Right cardiac atrium (tissue), 5 donors: ENCODE measurements at regions not wholly inside any gene's neighbourhood (a gene's known extent, or its start where the extent isn't known, plus 50 kb on each side); places are given as distances from the start of the nearest gene placed in this dataset.
A peak's percentile ranks its signal among the peaks of the same experiment; 100 is the strongest.
"Not testable (repeated sequence)": the region's sequence is repeated elsewhere in the genome, so short reads cannot be mapped to it uniquely, and the experiment has no call there.

ENCODE experiments used
- ATAC-seq, 2 donors: fragments of 200-7000 bp; cut with Tn5 transposase; one replicate each; pipeline versions ENCODE4 v1.8.0 to v1.9.1; 2020; ENCODE audit warnings: moderate library complexity in 2 of 2, mild to moderate bottlenecking in 1 of 2
- DNase-seq, 3 donors: peaks; one replicate each; pipeline ENCODE4 v3.0.0-alpha.2; 2020
- H3K27ac ChIP-seq: one replicate; pipeline ENCODE4 v1.5.1; 2013; ENCODE audit warnings: mild to moderate bottlenecking, low read length, control low read depth, moderate library complexity
- H3K27me3 ChIP-seq: one replicate; pipeline ENCODE4 v1.6.1; 2013; ENCODE audit not compliant: control insufficient read depth, insufficient read depth
- H3K4me1 ChIP-seq: one replicate; pipeline ENCODE4 v1.6.1; 2013; ENCODE audit warnings: low read length; ENCODE audit not compliant: control insufficient read depth, insufficient read depth
- H3K4me3 ChIP-seq: one replicate; pipeline ENCODE4 v1.5.1; 2013; ENCODE audit warnings: low read length, control low read depth
- H3K9me3 ChIP-seq: one replicate; pipeline ENCODE4 v1.6.1; 2013; ENCODE audit warnings: low read length; ENCODE audit not compliant: control insufficient read depth
- WGBS: extraction: QIAGEN DNeasy Blood & Tissue Kit; methylation state at CpG from one replicate; pipeline ENCODE4 v1.1.7; 2013; 5-methylcytosine and 5-hydroxymethylcytosine counted together
- intact Hi-C, 4 donors: fragments of 100-400 bp; cut with DNase I; formaldehyde crosslinking; loops; one replicate each; pipeline versions ENCODE4 v1.11.0 to v1.14.0; 2022 to 2023
- donor health status: healthy with polysubstance abuse.
- donor health status: DM: no; HTN: yes; CAD: no.
- donor health status: DM: no; HTN: no; CAD: no.
- donor health status: DM: no; HTN: yes; CAD: no; lungs with severe emphysema.
- donor health status: DM: yes; HTN: yes; CAD: no.

DNA sequence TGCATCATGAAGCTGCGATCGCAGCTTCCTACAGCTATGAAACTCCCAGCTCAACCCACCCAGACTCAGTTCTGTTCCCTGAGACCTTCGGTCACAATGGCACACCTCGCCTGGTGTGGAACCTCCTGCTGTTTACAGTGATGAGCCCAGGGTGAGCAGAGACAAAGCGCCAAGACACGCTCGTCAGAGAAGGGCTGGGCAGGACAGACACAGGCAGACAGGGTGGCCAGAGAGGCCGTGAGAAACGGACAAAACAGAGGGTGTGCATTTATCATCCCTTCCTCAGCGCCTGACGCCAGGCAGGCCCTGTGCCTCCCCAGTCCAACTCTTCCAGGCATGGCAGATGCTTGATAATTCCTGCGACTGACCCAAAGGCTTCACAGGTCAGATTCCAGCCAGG, 324.5 kb downstream of the CACNA1B start:
- intact Hi-C loops, H3K4me3 ChIP-seq, DNase-seq, H3K4me1 ChIP-seq, H3K27me3 ChIP-seq, H3K9me3 ChIP-seq, H3K27ac ChIP-seq: not testable (repeated sequence)
- ATAC-seq = peak in 1 of 2 donors; percentile 8
- WGBS = 86% methylated on average over 9 of the region's 12 CpGs

DNA sequence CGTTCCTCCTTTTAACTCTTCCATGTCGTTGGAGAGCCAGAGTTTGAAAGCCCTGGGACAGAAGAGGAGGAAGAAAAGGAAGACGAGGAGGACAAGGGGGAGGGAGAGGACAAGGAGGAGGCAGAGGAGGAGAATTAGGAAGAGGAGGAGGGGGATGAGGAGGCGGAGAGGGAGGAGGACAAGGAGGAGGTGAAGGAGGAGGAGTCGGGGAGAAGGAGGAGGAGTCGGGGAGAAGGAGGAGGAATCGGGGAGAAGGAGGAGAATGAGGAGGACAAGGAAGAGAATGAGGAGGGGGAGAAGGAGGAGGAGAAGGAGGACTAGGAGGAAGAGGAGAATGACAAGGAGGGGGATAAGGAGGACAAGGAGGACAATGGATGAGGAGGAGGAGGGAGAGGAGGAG, 325.7 kb downstream of the CACNA1B start:
- 62% methylated on average over 5 of the region's 7 CpGs for WGBS
- intact Hi-C loops = not testable (repeated sequence)

DNA sequence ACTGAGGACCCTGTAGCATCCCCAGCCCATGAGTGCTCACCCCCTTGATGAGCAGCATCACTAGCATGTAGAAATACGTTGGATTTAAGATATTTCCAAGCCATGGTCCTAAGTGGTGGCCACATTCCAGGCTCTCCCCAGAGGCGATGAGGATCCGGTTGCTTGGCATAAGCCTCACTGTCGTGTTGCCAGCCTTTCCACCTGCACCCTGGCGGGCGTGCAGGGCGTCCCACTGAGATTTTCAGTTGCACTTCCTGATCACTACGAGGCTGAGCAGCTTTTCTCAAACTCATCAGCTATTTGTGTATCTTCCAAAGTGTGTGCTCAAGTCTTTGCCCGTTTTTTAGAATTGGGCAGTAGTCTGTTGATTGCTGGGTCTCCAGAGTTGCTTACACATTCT, 326.3 kb downstream of the CACNA1B start:
- H3K9me3 ChIP-seq, H3K4me1 ChIP-seq, H3K27me3 ChIP-seq, H3K4me3 ChIP-seq, DNase-seq, H3K27ac ChIP-seq, intact Hi-C loops: not testable (repeated sequence)
- WGBS = 56% methylated on average over 8 of the region's 9 CpGs
- peak in 1 of 2 donors; percentile 22 for ATAC-seq

More for the DNA sequence above, 325.7 kb downstream of the CACNA1B start:
- H3K27me3 ChIP-seq, H3K27ac ChIP-seq, H3K4me3 ChIP-seq, H3K4me1 ChIP-seq, H3K9me3 ChIP-seq: not testable (repeated sequence)
- DNase-seq = peak in 1 of 3 donors; percentile 38
- ATAC-seq = peak; percentile 12 to 70

DNA sequence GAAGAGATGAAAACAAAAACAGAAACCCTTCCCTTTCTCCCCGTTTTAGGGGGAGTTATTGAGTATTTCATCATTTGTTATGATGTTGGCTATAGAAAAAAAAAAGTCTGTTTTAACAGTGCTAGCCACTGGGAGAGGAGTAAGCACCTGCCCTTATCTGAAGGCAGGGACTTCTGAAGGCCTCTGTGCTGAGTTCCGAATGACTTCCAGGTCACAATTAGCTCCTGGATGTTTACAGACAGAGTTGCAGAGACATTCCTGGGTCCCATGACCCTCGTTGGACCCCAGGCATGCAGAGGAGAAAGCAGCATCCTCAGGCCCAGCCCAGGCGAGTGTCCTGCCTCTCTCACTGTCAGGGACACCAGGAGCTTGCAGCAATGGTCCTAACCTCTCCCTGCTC, 328.5 kb downstream of the CACNA1B start:
- H3K4me1 ChIP-seq, H3K27me3 ChIP-seq, intact Hi-C loops, H3K9me3 ChIP-seq, H3K4me3 ChIP-seq, DNase-seq, ATAC-seq, H3K27ac ChIP-seq: not testable (repeated sequence)
- 44% methylated on average over 4 of the region's 4 CpGs for WGBS

DNA sequence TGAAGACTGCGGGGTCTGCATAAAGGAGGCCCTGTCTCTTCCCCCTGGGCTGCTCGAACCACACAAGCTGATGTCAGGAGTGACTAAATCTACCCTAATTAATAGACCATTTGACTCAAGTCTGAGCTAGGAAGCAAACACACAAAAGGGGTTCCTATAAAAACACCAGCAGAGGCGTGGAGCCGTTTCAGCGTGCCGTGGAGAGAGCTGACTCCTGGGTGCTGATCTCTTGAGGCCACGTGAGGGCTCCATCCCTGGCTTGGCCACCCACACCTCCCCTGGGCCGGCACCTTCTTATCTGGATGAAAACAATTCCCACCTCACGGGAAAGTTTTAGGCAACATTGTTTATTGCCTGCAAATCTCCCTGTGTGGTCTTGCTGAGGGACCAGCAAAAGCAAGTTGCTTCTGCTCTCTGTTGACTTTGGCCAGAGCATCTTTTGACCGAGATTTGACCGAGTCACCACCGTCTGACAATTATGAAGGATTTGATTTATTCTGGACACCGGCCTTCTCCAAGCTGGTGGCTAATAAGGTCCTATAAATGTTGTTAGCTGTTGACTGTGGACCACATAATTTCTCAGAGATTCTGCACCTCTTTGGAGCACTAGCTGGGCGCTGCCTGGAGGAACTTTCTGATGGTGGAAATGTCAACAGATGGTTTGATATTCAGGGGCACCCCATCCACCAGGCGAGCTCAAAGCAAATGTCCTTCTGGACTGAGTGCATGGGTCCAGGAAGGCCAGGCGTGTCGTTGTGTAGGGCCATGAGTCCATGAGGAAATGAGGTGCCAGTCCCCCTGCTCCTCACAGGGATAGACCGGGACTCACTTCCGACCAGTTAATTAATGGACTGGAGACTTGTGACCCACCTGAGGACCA, 330.0 kb downstream of the CACNA1B start:
- H3K27me3 ChIP-seq, H3K9me3 ChIP-seq, H3K4me1 ChIP-seq, H3K4me3 ChIP-seq, intact Hi-C loops, H3K27ac ChIP-seq: not testable (repeated sequence)
- DNase-seq = peak in 2 of 3 donors; percentile 28 to 36
- WGBS = 73% methylated on average over 18 of the region's 19 CpGs
- ATAC-seq = peak; percentile 28 to 32

DNA sequence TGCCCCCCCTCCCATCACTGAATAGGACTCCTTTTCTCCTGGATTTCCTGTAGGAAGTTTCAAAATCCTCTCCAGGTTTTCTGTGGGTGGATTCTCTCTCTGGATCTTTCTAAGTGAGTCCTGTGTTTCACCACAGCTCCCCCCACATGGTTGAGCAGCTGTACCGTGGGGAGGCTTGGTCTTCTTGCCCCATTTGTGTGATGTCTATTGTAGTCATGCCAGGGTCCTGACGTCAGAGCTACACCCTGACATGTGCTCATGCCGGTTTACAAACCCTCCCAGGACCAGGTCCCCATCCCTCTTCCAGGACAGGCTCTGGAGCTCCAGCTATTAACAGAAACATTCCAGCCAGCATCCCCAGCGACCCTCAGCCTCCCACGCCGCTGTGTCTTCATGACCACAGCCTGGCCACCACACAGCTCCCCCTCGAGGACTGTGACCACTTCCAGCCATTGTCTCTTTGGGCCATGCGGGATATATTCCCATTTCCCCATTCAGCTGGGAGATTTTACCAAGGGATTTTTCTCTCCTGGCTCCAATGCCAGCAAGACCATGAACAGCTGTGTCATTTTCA, 331.6 kb downstream of the CACNA1B start:
- H3K4me3 ChIP-seq, H3K9me3 ChIP-seq, intact Hi-C loops, H3K27ac ChIP-seq, H3K27me3 ChIP-seq, H3K4me1 ChIP-seq: not testable (repeated sequence)
- 59% methylated on average over 4 of the region's 8 CpGs for WGBS
- DNase-seq (peak in 2 of 3 donors; percentile 23 to 47), ATAC-seq (peak in 1 of 2 donors; percentile 24)

DNA sequence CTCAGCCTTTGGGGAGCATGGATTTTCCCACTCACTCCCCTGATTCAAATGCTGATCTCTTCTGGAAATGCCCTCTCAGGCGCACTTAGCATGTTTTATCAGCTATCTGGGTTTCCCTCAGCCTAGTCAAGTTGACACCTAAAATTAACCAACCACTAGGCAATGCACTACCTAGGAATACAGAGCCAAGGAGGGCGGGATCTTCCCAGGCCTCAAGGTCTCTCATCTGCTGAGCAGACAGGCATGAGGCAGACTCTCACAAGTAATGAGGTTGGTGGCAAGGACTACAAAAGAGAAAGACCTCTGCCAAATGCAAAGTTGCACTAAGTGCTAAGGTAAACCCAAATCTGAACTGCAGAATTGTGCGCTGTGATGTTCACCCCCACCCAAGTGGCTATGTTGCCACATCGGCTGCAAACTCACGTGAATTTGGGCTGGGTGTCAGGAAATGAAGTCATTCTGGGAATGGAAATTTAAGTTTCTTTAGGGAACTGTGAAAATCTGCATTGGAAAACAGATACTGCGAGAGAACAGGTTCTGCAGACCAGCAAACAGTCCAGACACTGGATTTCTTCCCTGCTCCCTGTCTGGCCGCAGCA, 332.9 kb downstream of the CACNA1B start:
- H3K9me3 ChIP-seq, intact Hi-C loops, ATAC-seq, H3K27ac ChIP-seq, DNase-seq, H3K27me3 ChIP-seq, H3K4me3 ChIP-seq, H3K4me1 ChIP-seq: not testable (repeated sequence)
- WGBS = 52% methylated on average over 6 of the region's 7 CpGs

DNA sequence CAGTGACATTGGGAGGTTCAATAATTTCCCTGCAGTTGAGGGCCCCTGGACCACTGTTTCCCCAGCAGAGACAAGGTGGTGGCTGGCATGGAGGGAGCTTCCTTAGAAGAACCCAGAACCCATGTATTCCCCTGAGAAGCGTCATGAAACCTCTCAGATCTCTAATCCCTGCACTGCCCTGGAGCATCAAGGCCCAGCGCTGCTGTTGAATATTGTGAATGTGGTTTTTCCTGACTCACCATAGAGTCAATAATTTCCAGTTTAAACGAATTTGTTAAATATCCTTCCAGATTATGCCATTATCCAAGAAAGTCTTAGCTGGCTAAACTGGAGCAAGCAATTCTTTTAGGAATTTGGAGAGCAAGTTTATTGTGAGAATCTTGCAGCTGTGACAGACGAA, 333.5 kb downstream of the CACNA1B start:
- H3K27me3 ChIP-seq, H3K9me3 ChIP-seq, intact Hi-C loops, H3K4me3 ChIP-seq, ATAC-seq, DNase-seq, H3K4me1 ChIP-seq, H3K27ac ChIP-seq: not testable (repeated sequence)
- 67% methylated on average over 1 of the region's 4 CpGs for WGBS

DNA sequence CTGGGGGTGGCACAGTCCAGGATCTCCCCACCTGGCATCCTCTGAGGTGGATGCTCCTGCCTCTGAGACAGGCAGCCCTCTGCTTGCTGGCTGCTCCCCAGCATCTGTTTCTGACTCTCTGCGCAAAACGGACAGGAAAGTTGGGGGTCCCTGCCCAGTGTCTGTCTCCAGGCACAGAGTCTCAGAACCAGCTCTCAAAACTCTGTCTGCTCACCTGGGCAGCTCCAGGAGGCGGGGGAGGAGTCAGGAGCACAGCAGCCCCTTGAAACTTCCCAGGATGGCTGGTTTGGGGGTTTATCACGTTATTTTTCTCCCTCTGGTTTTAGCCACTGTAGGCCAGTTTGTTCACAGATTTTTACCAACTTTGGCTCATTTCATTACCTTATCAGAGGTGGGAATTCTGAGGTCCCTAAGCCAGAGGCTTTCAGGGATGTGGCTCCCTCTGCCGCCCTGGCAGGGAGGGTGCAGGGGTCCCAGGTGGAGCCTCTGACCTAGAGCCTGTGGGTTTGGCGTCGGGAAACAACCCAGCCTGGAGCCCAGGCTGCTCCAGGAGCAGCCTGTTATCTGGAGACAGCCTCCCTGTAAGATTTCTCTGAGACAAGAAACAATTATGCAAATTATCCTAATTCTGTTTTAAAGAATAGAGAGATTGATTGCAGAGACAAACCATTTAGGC, 334.1 kb downstream of the CACNA1B start:
- ATAC-seq, intact Hi-C loops: not testable (repeated sequence)

DNA sequence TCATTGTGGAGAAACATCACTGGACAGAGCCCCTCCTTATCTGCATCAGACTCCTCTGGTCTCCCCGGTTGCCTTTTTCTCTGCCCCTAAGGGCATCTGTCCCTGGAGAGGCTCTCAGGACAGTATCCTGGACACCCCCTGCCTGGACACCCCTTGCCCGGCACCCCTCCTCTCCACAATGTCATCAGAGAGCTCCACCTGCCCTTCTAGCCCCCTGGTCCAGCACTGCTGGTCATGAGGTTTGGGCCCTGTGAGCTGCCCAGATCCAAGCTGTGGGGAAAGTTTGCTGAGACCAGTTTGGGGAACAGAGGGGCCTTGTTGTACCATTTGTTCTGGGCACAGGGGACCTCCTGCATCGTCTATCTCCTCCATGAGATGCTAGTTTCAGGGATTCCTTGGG, 335.2 kb downstream of the CACNA1B start:
- intact Hi-C loops, H3K27ac ChIP-seq, H3K9me3 ChIP-seq, H3K4me3 ChIP-seq, ATAC-seq, H3K27me3 ChIP-seq, H3K4me1 ChIP-seq: not testable (repeated sequence)
- DNase-seq = peak in 1 of 3 donors; percentile 26
- WGBS = 95% methylated on average over 1 of the region's 3 CpGs

More for the DNA sequence above, 334.1 kb downstream of the CACNA1B start:
- H3K4me1 ChIP-seq, H3K9me3 ChIP-seq, H3K27me3 ChIP-seq, H3K4me3 ChIP-seq, H3K27ac ChIP-seq: not testable (repeated sequence)
- peak in 1 of 3 donors; percentile 30 for DNase-seq
- 42% methylated on average over 7 of the region's 7 CpGs for WGBS

DNA sequence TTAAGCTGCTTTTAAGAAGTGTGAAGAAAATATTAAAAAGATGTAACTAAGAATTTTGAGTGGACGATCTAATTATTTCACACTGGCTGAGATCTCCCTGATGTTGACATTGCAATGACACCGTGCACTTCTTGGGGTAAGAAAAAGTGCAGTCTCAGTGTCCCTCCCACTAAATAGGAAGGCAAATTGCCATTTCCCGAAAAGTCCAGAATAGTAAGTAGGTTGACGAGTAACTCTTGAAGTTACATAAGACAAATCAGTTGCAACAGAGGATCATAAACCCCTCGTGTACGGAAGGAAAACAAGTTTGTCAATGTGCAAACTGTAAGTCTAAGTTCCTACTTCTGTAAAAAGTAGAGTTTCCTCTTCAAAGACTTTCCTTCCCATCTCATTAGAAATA, 336.2 kb downstream of the CACNA1B start:
- intact Hi-C loops, H3K4me3 ChIP-seq, H3K27me3 ChIP-seq, H3K27ac ChIP-seq, H3K4me1 ChIP-seq, H3K9me3 ChIP-seq, DNase-seq: not testable (repeated sequence)
- ATAC-seq = peak; percentile 28 to 42
- WGBS = 59% methylated on average over 4 of the region's 6 CpGs
